GM12873 (cell line): ENCODE measurements at regions not wholly inside any gene's neighbourhood (a gene's known extent, or its start where the extent isn't known, plus 50 kb on each side); places are given as distances from the start of the nearest gene placed in this dataset.

Source experiments
- TF ChIP-seq, protein P1 (sequence below): IDR thresholded peaks from 2 replicates; pipeline ENCODE4 v1.5.1; 2012; ENCODE audit warnings: low read depth, mild to moderate bottlenecking, moderate library complexity, low read length, control low read depth; ENCODE audit not compliant: insufficient read depth; ENCODE audit errors: missing control alignments

DNA sequence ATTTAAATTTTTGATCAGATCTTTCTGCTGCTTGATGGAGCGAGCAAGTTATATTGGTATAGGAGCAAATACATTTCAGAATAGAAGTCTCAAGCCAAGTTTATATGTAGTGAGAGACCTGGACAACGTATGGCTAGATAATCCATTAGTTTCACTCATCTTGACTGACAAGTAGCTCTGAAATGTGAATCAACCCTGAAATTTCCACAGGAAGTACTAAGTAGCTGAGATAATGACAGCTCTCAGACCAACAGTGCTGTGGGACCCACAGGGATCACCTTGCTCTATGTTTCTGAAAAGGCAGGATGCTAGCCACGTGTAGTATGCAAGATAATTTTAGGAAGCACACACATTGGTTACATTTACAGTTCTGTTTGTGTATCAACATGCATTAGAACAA is 258.6 kb upstream of the FOXN3 start:
- TF ChIP-seq, protein P1, sequence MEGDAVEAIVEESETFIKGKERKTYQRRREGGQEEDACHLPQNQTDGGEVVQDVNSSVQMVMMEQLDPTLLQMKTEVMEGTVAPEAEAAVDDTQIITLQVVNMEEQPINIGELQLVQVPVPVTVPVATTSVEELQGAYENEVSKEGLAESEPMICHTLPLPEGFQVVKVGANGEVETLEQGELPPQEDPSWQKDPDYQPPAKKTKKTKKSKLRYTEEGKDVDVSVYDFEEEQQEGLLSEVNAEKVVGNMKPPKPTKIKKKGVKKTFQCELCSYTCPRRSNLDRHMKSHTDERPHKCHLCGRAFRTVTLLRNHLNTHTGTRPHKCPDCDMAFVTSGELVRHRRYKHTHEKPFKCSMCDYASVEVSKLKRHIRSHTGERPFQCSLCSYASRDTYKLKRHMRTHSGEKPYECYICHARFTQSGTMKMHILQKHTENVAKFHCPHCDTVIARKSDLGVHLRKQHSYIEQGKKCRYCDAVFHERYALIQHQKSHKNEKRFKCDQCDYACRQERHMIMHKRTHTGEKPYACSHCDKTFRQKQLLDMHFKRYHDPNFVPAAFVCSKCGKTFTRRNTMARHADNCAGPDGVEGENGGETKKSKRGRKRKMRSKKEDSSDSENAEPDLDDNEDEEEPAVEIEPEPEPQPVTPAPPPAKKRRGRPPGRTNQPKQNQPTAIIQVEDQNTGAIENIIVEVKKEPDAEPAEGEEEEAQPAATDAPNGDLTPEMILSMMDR: no peak

DNA sequence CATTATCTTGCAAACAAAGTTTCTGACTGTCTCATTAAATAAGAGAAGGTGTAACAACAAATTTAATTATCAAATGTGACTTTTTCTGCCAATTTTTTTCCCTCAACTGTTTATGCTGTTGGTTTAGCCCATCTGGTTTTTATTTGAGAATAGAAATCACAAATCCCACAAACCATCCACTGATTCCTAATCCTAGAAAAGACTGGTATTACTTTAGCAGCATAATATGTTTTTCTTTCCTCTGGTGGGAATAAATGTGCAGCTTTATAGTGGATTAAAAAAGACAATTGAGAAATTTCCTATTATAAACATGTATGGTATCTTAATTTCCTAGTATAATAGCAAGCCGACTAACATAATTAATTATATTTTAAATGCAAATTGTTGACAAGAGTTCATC is 257.9 kb upstream of the FOXN3 start:
- TF ChIP-seq, protein P1: no peak

DNA sequence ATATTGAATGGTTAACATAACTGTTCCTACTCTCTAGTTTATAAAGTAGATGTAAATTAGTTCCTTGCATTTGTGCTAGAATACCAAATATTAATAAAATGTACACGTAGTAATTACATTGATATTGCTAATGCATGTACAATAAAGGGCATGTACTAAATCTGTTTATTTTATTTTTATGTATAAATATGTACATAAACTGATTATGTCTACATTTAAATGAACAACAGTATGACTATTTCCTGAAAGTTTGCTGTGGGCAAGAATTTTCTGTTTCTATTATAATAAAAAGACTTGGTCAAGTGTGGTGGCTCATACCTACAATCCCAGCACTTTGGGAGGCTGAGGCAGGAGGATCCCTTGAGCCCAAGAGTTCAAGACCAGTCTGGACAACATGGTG is 257.2 kb upstream of the FOXN3 start:
- TF ChIP-seq, protein P1: no peak

DNA sequence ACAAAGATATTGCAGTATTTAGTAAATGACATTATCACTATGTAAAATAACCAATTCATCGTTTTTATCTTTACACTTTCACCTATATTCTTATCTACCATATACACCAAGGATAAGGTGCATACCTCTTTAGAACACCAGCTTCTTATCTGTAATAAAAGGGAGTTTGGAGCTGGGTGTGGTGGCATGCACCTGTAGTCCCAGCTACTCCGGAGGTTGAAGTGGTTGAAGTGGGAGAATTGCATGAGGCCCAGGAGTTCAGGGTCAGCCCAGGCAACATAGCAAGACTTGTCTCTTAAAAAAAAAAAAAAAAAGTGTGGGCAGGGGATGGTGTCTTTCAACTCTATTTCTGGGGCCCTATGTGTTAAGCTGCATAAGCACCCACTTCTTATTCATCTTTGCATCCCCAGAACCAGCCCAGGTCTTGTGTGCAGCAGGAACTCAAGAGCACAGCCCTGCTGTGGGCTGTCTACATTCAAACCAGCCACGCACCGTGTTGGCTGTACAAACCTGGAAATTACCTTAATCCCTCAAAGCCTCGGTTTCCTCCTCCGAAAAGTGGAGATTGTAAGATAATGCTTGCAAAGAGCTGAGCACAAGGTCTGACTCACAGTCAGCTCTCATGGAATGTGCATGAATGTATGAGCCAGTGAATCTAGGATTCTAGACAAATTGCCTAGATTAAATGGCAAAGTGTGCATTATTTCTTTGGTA is 256.6 kb upstream of the FOXN3 start:
- TF ChIP-seq, protein P1: no peak

DNA sequence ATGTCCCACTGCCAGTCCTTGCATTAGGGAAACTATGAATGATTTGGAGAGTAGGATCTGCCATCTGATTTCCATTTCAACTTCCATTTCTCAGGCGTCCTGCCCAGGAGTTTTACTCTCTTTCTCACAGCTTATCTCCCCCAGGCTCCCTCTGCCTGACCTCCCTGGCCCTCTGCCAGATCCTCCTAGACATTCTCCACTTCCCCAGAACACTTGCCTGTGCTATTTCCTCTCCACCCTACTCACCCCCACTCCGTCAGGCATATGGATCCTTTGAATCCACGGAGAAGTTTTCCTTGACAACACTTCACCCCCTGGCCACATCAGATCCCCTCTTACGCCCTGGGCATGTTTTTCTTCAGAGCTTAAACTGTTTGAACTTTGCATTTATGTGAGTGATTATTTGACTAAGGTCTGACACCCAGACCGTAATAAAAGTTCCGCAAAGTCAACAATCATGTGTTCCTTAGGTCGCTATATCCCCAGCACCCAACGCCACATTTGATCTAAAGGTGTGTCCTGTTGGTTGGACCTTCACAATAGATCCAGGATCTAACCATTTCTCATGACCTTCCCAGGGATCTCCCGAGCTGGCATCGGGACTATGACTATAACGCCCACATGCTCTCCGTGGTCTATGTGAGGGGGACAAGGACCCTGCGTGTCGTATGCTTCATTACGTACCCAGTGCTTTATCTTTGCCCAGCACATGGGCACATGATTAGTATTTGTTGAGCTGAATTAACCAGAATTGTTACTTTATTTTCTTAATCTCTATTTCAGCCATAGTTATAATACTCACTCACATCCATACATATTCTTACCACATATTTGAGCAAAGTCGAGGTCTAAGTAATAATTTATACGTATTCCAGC is 255.8 kb upstream of the FOXN3 start:
- TF ChIP-seq, protein P1: no peak

DNA sequence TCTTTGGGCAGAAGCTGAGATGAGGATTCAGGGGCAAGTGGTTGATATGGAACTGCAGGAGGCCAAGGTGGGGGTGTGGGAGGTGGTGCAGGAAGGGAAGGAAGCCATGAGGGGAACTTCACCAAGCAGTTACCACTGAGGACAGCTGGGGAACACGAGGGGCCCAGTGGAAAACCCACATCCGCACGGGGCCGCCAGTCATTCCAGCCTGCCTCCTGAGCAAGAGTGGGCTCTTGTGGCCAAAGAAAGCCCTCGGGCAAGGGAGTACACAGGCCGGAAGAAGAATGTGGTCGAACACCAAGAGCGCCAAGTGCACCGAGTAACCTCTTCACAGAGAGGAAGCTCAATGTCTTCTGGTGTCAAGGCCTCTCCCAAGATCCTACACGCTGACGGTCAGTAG is 252.2 kb upstream of the FOXN3 start:
- TF ChIP-seq, protein P1: no peak

DNA sequence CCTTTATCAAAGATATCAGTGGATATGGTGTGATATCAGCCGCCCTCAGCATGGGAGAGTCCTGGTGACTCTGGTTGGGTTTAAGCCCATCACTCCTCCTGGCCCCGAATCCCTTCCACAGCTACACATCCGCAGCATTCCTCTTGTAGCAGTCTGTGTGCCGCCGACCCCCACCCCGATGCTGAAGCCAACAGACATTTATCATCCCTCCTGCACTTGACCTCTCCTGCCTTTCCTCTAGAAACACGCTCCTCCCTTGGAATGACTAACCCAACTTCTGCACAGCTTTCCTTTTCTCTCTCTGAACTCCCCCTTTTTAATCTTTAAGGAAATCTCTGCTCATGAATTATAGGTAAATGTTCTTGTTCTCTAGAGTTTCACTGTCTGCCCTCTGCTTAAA is 250.9 kb upstream of the FOXN3 start:
- TF ChIP-seq, protein P1: no peak
